ENCODE measurements at regions not wholly inside any gene's neighbourhood (a gene's known extent, or its start where the extent isn't known, plus 50 kb on each side); places are given as distances from the start of the nearest gene placed in this dataset.
"Not testable (repeated sequence)": the region's sequence is repeated elsewhere in the genome, so short reads cannot be mapped to it uniquely, and the experiment has no call there.

DNA sequence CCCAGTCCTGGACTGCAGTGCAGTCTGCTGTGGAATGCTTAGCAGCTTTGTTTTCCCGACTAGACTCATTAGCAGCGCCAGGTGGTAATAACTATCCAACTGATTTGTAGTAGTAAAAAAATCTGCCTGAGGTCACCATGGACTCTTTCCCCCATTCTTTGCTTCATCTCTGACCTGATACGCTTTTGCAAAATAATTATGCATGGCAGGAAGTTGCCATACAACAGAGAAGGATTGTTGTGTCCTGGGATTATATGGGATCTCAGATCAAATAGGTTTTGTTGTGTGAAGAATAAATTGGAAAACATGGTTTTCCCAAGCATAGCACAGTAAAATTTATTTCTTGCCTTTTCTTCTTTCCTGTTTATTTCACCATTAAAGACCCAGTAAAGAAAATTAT is 72.4 kb upstream of the ATP5MC3 start:
- H3K27ac Mint-ChIP-seq = no peak overlapping the region
- peaks cover 6% of the 10 kb centered on the region for H3K36me3 Mint-ChIP-seq (ENCODE audit: low read depth)
- no peak overlapping the region for H3K4me3 Mint-ChIP-seq

DNA sequence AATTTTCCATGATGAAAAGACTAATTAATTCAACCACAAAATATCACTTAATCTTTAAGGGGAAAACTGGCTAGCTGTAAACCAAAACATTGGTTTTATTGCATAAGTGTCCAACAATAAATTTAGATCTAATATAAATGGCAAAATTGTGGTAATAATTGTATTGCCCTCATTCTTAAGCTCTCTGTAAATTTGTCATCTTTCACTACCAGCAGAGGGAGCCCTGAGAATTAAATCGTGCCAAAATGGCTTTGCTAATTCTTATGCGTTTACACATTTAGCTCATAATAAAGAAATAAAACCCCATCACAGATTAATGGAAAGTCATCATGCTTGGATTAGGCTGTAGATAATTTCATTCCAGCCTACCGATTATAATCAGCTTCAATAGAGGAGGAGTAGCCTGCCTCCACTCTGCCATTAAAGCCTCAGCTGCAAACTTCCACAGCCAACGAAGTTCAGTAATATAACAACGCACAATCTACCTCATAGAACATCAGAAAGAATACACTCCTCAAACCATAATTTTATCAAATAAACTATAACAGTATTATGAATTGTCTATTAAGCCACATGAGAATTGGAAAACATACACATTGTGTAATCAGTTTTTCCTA is 70.0 kb upstream of the ATP5MC3 start:
- peaks cover 7% of the 10 kb centered on the region for H3K9me3 Mint-ChIP-seq
- no peak overlapping the region for H3K4me3 Mint-ChIP-seq
- H3K27me3 Mint-ChIP-seq (ENCODE audit: low read depth, poor library complexity) = peaks cover 5% of the 10 kb centered on the region
- H3K36me3 Mint-ChIP-seq (ENCODE audit: low read depth) = no peaks in the 10 kb centered on the region
- DNase-seq = peak; percentile 19
- TF ChIP-seq, protein P1, sequence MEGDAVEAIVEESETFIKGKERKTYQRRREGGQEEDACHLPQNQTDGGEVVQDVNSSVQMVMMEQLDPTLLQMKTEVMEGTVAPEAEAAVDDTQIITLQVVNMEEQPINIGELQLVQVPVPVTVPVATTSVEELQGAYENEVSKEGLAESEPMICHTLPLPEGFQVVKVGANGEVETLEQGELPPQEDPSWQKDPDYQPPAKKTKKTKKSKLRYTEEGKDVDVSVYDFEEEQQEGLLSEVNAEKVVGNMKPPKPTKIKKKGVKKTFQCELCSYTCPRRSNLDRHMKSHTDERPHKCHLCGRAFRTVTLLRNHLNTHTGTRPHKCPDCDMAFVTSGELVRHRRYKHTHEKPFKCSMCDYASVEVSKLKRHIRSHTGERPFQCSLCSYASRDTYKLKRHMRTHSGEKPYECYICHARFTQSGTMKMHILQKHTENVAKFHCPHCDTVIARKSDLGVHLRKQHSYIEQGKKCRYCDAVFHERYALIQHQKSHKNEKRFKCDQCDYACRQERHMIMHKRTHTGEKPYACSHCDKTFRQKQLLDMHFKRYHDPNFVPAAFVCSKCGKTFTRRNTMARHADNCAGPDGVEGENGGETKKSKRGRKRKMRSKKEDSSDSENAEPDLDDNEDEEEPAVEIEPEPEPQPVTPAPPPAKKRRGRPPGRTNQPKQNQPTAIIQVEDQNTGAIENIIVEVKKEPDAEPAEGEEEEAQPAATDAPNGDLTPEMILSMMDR (IDR thresholded peaks at IDR 0.05) = peak; percentile 66
- no peak overlapping the region for H3K27ac Mint-ChIP-seq
- H3K4me1 Mint-ChIP-seq = peaks cover 5% of the 10 kb centered on the region

More for the DNA sequence above, 72.4 kb upstream of the ATP5MC3 start:
- peaks cover 17% of the 10 kb centered on the region for H3K9me3 Mint-ChIP-seq
- no peak for DNase-seq
- peaks cover 3% of the 10 kb centered on the region for H3K27me3 Mint-ChIP-seq (ENCODE audit: low read depth, poor library complexity)
- H3K4me1 Mint-ChIP-seq = peaks cover 5% of the 10 kb centered on the region
- TF ChIP-seq, protein P1 (IDR thresholded peaks at IDR 0.05) = no peak

DNA sequence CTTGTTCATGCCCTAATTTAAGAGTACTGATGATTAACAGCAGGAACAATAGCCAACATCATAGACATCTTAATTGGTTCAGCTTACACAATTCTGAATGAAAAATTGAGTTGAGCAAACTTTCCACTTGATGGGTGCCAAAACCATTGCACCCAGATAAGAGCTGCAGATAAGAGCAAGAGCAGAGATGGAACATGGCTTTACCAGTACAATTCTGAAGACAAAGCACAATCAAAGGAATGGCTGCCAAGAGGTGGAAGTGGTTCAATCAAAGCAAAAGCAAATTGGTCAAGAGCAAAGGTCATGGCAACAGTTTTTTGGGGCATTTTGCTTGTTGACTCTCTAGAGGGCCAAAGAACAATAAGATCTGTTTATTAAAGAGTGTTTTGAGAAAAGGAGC is 65.6 kb upstream of the ATP5MC3 start:
- H3K4me3 Mint-ChIP-seq = no peak overlapping the region
- no peak for DNase-seq
- H3K4me1 Mint-ChIP-seq = no peaks in the 10 kb centered on the region
- TF ChIP-seq, protein P1 (IDR thresholded peaks at IDR 0.05) = no peak
- H3K9me3 Mint-ChIP-seq = no peaks in the 10 kb centered on the region
- H3K27ac Mint-ChIP-seq = no peak overlapping the region
- H3K36me3 Mint-ChIP-seq (ENCODE audit: low read depth) = no peaks in the 10 kb centered on the region
- H3K27me3 Mint-ChIP-seq (ENCODE audit: low read depth, poor library complexity) = peaks cover 9% of the 10 kb centered on the region

DNA sequence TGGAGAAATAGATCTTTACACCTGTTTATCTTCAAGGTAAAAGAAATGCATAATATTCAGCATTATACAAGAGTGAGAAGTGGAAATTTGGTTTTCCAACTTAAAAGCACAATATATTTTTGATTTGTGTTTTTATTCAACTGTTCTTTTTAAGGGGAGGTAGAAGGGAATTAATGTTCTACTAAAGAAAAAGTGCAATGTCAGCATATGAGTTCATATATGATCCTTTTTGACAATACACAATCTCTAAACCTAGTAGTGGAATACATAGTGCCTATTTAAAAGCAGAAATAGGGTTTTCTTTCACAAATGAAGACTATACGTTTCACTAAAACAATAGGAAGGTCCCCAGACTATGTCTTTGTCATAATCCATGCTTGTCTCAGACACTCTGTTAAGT is 63.2 kb upstream of the ATP5MC3 start:
- TF ChIP-seq, protein P1 (IDR thresholded peaks at IDR 0.05) = no peak
- no peaks in the 10 kb centered on the region for H3K4me1 Mint-ChIP-seq
- H3K4me3 Mint-ChIP-seq = no peak overlapping the region

DNA sequence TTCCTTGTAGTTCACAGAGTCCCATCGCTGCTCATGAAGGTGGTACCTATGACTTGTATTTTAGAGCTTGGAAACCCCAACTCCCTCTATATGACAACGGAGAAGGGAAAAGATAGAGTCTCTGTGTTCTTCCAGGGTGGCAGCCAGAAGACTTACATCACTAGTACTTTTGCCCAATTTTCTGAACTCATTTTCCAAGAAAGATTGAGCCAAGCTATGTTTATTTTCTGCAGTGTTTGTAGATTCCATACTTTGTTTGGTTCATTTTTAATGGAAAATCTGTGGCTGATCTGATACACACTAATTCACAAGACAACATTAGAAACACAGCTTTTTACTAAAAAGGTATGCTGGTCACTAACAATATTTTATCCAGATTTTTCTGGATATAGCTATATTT is 60.2 kb upstream of the ATP5MC3 start:
- Mint-ChIP-seq H3K27me3 (ENCODE audit: low read depth, poor library complexity) (peaks cover 7% of the 10 kb centered on the region), H3K9me3 (peaks cover 42% of the 10 kb centered on the region), H3K27ac (no peak overlapping the region)

More for the DNA sequence above, 63.2 kb upstream of the ATP5MC3 start:
- Mint-ChIP-seq H3K27me3 (ENCODE audit: low read depth, poor library complexity) (peaks cover 9% of the 10 kb centered on the region), H3K36me3 (ENCODE audit: low read depth) (no peaks in the 10 kb centered on the region), H3K9me3 (peaks cover 17% of the 10 kb centered on the region), H3K27ac (no peak overlapping the region)
- DNase-seq = no peak

DNA sequence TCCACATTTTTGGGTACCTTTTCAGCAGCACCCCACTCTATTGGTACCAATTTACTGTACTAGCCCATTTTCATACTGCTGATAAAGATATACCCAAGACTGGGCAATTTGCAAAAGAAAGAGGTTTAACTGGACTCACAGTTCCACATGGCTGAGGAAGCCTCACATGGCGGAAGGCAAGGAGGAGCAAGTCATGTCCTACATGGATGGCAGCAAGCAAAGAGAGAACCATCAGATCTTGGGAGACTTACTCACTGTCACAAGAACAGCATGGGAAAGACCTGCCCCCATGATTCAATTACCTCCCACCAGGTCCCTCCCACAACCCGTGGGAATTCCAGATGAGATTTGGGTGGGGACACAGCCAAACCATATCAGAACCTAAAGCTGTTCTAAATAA is 58.5 kb upstream of the ATP5MC3 start:
- H3K9me3 Mint-ChIP-seq = peaks cover 42% of the 10 kb centered on the region
- not testable (repeated sequence) for H3K27me3 Mint-ChIP-seq (ENCODE audit: low read depth, poor library complexity); H3K27ac Mint-ChIP-seq

More for the DNA sequence above, 60.2 kb upstream of the ATP5MC3 start:
- Mint-ChIP-seq H3K36me3 (ENCODE audit: low read depth) (peaks cover 5% of the 10 kb centered on the region), H3K4me1 (no peaks in the 10 kb centered on the region), H3K4me3 (no peak overlapping the region)
- no peak for DNase-seq
- TF ChIP-seq, protein P1 (IDR thresholded peaks at IDR 0.05) = no peak

More for the DNA sequence above, 58.5 kb upstream of the ATP5MC3 start:
- DNase-seq; H3K36me3 Mint-ChIP-seq (ENCODE audit: low read depth); H3K4me3 Mint-ChIP-seq; H3K4me1 Mint-ChIP-seq: not testable (repeated sequence)

All from nephron progenitor cell (in vitro differentiated cells).